HL-60 (cell line): ENCODE measurements at regions not wholly inside any gene's neighbourhood (a gene's known extent, or its start where the extent isn't known, plus 50 kb on each side); places are given as distances from the start of the nearest gene placed in this dataset.

Source experiments
- DNase-seq, 2 experiments: peaks; one replicate each; pipeline ENCODE4 v3.0.0-alpha.2; 2010 to 2020; ENCODE audit warnings: low read depth in 1 of 2, low spot score in 1 of 2
- H3K27ac ChIP-seq: fragments of 250-450 bp; sonication (Bioruptor Pico); replicated peaks from 2 replicates; pipeline ENCODE4 v1.5.1; 2020; ENCODE audit warnings: mild to moderate bottlenecking, moderate library complexity
- H3K27me3 ChIP-seq: fragments of 250-450 bp; sonication (Bioruptor Pico); 2 replicates; pipeline ENCODE4 v1.5.1; 2021; ENCODE audit warnings: mild to moderate bottlenecking, moderate library complexity; ENCODE audit not compliant: insufficient read depth, poor library complexity, severe bottlenecking
- H3K4me3 ChIP-seq: replicated peaks from 2 replicates; pipeline ENCODE4 v1.5.1; 2011; ENCODE audit warnings: mild to moderate bottlenecking, control low read depth, low read length; ENCODE audit not compliant: insufficient read depth
- GABPA ChIP-seq: IDR thresholded peaks from 2 replicates; pipeline ENCODE4 v1.6.1; 2012; ENCODE audit warnings: low read depth
- POLR2AphosphoS5 ChIP-seq: IDR thresholded peaks from 2 replicates; pipeline ENCODE4 v1.6.1; 2012; ENCODE audit warnings: low read depth
- REST ChIP-seq: IDR thresholded peaks from 2 replicates; pipeline ENCODE4 v1.6.1; 2012; ENCODE audit warnings: low read depth; ENCODE audit not compliant: insufficient replicate concordance
- SPI1 ChIP-seq: IDR thresholded peaks from 2 replicates; pipeline ENCODE4 v1.6.1; 2012; ENCODE audit warnings: low read depth, mild to moderate bottlenecking, borderline replicate concordance
- TF ChIP-seq, protein P1 (sequence below): IDR thresholded peaks from one replicate; pipeline ENCODE4 v1.5.1; 2011; ENCODE audit warnings: low read length, control low read depth, inconsistent platforms; ENCODE audit not compliant: insufficient read depth

DNA sequence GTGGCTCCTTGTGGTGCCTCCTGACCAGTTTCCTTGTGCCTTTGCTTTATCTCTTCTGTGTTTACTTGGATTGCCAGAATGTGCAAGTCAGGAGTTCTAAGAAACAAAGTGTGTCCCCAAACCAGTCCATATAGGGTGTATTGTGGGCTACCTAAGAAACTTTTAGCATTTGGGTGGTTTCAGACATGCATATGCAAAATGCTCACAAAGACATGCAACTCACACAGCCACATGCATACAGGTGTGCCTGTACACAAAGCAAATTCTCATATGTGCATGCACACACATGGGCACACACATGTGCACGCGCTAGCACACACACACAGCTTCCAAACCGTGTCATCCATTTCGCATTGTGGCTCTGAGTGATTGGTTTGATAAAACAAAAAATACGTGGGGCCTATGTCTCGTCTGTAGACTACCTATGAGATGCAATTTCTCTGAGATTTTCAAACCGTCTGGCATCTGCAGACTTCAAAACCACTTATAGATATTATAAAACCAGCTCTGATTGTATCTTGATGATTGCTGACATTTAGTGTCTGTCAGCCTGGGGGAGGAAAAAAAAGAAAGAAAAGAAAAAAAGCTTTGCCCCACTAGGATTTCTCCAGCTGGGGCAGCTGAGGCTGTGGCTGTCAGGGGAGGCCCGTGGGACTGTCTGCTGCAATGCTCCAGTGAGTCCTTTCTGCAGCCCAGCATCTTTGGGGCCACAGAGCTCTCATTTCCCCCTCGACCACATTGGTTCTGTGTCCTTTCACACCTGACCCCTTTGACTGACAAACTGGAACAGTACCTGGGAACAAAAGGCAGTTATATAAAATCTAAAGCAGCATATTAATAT is 556.1 kb downstream of the CMPK2 start:
- peaks cover 5% of the 10 kb centered on the region for H3K27me3 ChIP-seq
- no peak overlapping the region for H3K27ac ChIP-seq
- no peak for DNase-seq
- no peak for TF ChIP-seq POLR2AphosphoS5
- TF ChIP-seq, protein P1, sequence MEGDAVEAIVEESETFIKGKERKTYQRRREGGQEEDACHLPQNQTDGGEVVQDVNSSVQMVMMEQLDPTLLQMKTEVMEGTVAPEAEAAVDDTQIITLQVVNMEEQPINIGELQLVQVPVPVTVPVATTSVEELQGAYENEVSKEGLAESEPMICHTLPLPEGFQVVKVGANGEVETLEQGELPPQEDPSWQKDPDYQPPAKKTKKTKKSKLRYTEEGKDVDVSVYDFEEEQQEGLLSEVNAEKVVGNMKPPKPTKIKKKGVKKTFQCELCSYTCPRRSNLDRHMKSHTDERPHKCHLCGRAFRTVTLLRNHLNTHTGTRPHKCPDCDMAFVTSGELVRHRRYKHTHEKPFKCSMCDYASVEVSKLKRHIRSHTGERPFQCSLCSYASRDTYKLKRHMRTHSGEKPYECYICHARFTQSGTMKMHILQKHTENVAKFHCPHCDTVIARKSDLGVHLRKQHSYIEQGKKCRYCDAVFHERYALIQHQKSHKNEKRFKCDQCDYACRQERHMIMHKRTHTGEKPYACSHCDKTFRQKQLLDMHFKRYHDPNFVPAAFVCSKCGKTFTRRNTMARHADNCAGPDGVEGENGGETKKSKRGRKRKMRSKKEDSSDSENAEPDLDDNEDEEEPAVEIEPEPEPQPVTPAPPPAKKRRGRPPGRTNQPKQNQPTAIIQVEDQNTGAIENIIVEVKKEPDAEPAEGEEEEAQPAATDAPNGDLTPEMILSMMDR = no peak
- TF ChIP-seq REST = no peak
- no peak for TF ChIP-seq SPI1
- no peak overlapping the region for H3K4me3 ChIP-seq

- TF ChIP-seq SPI1 = no peak
- no peak for TF ChIP-seq POLR2AphosphoS5
- no peak for TF ChIP-seq GABPA
- TF ChIP-seq REST = no peak
- TF ChIP-seq, protein P1 = no peak
These were observed 555.2 kb downstream of the CMPK2 start for GRCh38 chr2:6310256-6311215.

DNA sequence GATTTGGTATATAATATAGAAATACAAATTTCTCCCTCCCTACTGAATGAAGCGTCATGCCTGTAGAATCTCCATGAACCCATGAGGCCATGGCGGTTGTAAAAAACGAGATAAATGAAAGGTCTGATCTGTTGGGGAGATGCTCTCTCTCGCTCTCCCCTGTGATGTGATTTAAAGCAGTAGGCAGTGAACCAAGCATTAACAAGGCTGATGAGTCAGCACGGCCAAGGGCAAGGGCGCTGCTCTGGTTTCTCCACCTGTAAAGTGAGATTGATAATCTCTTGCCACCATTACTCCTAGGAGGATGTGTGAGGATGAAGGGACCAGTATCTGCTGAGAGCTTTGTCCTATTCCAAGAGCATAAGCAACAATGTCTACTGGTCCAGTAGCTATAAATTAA is 553.3 kb downstream of the CMPK2 start:
- TF ChIP-seq POLR2AphosphoS5 (no peak), REST (no peak), GABPA (no peak), SPI1 (no peak)
- TF ChIP-seq, protein P1 = no peak
- DNase-seq = no peak
- Histone ChIP-seq H3K27me3 (peaks cover 4% of the 10 kb centered on the region), H3K27ac (no peak overlapping the region), H3K4me3 (no peak overlapping the region)

More at GRCh38 chr2:6310256-6311215, 555.2 kb downstream of the CMPK2 start:
- H3K27me3 ChIP-seq = peaks cover 4% of the 10 kb centered on the region
- H3K4me3 ChIP-seq = no peak overlapping the region
- H3K27ac ChIP-seq = no peak overlapping the region
- no peak for DNase-seq
